Choroid plexus epithelial cell (primary cell): ENCODE measurements at regions not wholly inside any gene's neighbourhood (a gene's known extent, or its start where the extent isn't known, plus 50 kb on each side); places are given as distances from the start of the nearest gene placed in this dataset.

ENCODE experiments used
- DNase-seq: peaks from one replicate; pipeline ENCODE4 v3.0.0-alpha.2; 2010; ENCODE audit warnings: low read depth
- H3K4me3 ChIP-seq: 2 replicates; pipeline ENCODE4 v1.5.1; 2011; ENCODE audit warnings: low read depth, mild to moderate bottlenecking, control low read depth, low read length, moderate library complexity
- TF ChIP-seq, protein P1 (sequence below): conservative IDR thresholded peaks from 2 replicates; pipeline ENCODE4 v1.5.1; 2011; ENCODE audit warnings: low read depth, mild to moderate bottlenecking, control low read depth, inconsistent platforms, low read length, moderate library complexity

DNA sequence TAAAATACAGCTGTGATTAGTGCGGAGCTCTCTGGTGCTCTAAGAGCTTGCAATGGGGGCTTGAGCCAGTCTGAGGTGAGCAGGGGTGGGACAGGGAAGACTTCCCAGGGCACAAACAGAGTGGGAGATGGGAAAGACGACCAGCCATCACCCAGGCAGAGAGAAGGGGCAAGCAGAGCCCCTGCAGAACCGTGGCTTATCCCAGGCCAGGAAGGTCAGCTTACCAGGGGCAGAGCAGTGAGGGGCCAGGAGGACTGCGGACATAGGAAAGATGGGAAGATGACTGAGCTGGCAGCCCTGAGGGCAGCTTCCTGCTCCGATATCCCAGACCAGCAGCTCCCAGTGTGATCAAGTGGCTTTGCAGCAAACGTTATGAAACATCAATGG lies 55.4 kb upstream of the IFFO2 start:
- TF ChIP-seq, protein P1, sequence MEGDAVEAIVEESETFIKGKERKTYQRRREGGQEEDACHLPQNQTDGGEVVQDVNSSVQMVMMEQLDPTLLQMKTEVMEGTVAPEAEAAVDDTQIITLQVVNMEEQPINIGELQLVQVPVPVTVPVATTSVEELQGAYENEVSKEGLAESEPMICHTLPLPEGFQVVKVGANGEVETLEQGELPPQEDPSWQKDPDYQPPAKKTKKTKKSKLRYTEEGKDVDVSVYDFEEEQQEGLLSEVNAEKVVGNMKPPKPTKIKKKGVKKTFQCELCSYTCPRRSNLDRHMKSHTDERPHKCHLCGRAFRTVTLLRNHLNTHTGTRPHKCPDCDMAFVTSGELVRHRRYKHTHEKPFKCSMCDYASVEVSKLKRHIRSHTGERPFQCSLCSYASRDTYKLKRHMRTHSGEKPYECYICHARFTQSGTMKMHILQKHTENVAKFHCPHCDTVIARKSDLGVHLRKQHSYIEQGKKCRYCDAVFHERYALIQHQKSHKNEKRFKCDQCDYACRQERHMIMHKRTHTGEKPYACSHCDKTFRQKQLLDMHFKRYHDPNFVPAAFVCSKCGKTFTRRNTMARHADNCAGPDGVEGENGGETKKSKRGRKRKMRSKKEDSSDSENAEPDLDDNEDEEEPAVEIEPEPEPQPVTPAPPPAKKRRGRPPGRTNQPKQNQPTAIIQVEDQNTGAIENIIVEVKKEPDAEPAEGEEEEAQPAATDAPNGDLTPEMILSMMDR = no peak
- no peak for DNase-seq
- no peak overlapping the region for H3K4me3 ChIP-seq

DNA sequence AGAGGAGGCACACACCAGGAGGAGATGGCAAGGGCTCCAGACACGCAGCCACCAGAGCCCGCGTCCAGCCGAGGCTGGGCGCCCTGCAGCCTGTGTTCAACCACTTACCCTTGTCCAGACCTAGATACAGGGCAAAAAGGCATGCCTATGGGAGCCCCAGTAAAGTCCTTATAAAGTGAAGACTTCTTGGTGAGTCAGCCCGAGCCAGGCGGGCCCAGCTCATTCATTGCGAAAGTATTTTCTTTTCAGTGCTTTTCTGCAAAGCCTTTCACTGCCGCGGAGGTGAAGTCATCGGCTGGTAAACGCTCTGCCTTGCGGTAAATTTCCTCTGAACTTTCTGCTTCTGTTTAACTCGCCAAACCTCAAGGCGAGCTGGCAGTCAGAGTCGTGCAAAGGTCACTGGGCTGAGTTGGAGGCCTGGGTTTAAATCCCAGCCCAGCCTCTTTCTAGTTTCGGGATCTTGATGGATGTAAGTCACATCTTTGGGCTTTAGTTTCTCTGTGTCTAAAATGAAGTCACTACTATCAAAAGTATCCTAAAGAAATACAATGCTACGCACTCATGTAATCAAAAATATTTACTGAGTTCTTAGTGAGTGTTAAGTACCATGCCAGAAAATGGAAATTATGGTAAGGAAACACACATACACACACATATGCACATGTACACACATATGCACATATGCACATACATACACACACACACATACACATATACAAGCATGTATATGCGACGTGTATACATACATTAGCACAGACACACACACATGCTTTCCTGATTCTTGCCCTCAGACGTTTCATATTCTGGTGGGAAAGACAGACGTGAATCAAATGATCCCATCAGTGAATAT lies 54.7 kb upstream of the IFFO2 start:
- TF ChIP-seq, protein P1 = no peak
- peak; percentile 96 for DNase-seq
- H3K4me3 ChIP-seq = no peak overlapping the region

DNA sequence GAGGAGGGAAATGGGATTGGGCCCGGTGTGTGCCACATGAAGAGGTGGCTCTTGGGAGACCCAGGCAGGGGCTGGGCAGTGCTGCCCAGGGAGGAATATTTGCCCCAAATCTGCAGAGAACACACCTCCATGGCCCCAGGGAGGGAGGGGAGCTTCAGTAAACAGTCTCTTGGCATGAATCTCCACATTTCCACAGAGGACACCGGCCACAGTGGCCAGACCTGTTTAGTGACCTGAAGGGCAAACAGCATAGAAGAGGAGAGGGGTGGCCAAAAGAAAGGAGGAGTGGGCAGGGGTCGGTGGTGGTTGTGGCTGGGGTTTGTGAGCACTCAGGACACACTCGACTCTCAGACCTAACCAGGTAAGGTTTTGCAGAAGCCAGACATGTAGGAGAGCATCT lies 54.0 kb upstream of the IFFO2 start:
- TF ChIP-seq, protein P1 = no peak
- no peak overlapping the region for H3K4me3 ChIP-seq
- DNase-seq = no peak

DNA sequence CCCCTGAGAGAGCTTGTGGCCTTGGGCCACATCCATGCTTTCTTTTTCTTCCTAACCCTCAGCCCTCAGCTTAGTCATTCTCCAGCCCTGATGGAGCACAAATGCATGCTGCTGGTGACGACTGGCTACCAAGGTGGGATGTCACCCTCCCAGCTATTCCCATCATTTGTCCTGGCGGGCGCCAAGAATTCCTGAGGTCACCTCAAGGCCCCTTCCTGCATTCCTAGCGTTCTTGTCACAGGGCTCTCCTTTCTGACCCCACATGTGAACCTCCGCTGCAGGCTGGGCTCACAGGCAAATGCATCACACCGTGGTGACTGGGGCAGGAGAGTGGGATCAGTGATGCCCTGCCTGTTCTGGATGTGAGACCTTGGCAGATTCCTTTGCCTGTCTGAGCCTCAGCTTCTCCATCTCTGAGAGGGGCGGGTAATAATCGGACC lies 53.4 kb upstream of the IFFO2 start:
- TF ChIP-seq, protein P1 = no peak
- DNase-seq = peak; percentile 57
- H3K4me3 ChIP-seq = no peak overlapping the region

DNA sequence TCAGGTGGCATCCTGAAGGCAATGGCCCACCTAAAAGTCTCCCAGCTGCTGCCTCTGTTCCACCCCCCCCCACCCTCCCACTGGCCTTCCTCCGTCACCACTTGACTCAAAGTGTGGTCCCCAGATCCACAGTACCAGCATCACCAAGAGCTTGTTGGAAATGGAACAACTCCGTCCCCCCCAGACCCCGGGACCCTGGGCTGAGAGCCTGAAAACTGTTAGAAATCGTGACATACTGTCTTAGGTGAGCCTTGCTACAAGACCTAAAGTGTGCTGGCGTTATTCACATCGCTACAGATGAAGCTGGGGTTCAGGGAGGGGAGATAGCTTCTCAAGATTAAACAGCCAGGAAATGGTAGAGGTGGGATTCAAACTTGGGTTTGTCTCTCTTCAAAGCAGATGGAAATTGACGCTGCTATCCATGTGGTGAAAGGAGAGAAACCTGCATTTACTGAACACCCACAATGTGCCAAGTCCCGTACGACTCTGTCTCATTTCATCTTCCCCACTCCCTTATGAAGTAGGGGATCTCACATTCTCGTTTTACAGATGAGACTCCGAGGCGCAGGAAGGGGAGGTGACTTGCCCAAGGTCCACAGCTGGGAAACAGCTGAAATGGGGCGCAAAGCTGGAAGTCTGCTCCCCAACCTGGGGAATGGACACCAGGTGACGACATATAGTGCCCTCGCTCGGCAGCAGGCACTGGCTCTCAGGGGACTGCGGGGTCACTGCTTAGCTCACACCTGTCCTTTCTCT lies 52.8 kb upstream of the IFFO2 start:
- H3K4me3 ChIP-seq = no peak overlapping the region
- TF ChIP-seq, protein P1 = no peak
- DNase-seq = no peak

DNA sequence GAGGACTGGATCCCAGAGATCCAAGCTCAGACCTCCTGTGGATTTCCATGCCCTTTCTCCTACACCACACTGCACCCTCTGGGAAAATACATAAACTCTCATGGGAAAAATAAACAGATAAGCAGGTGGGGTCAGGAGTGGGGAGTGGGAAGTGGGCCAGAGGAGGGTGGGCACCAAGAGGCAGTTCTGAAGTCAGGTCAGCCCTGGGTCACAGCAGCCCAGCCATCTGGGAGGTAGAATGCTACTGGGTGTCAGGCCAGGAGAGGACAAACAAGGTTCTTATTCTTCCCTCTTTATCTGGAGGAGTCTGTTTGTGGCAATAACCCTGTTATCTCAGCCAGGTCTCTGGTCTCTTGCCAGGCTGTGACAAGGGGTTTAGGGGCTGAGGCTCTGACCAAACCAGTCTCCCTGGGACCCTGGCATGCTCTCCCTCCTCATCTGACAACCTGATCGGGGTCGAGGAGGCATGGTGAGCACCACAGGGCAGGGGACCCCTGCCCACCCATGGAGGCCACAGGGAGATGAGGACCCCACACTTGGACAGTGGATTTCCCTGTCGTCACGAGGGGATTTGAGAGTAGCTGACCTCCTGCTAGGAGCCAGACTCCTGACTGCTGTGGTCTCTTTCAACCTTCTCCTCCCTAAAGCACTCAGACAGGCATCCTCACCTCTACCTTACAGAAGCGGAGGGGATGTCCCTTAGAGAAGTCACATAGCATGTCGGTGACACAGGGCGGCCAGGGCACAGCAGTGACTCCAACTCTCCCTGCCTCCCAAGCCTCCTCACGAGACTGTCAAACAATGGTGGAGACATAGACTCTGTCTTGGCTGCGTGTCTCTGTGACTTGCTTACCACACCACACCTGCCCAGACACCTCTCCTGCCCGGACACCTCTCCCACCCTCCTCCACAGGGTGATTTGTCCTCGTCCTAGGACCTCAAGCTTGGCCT lies 51.3 kb upstream of the IFFO2 start:
- DNase-seq = no peak
- TF ChIP-seq, protein P1 = no peak
- H3K4me3 ChIP-seq = no peak overlapping the region
